IMR-90 (cell line): ENCODE measurements at regions not wholly inside any gene's neighbourhood (a gene's known extent, or its start where the extent isn't known, plus 50 kb on each side); places are given as distances from the start of the nearest gene placed in this dataset.
"Not testable (repeated sequence)": the region's sequence is repeated elsewhere in the genome, so short reads cannot be mapped to it uniquely, and the experiment has no call there.

Experiments
- BHLHE40 ChIP-seq: fragments of 150-350 bp; IDR thresholded peaks from 2 replicates; pipeline ENCODE4 v1.6.1; 2016; ENCODE audit warnings: mild to moderate bottlenecking, low read depth, low read length
- MAFK ChIP-seq: IDR thresholded peaks from 2 replicates; pipeline ENCODE4 v1.6.1; 2012; ENCODE audit warnings: low read depth, low read length, improper control_type of control experiment
- MAZ ChIP-seq: IDR thresholded peaks from 2 replicates; pipeline ENCODE4 v1.6.1; 2012; ENCODE audit warnings: low read depth, mild to moderate bottlenecking, low read length, improper control_type of control experiment, moderate library complexity, borderline replicate concordance
- MXI1 ChIP-seq: IDR thresholded peaks from 2 replicates; pipeline ENCODE4 v1.6.1; 2012; ENCODE audit warnings: low read depth, mild to moderate bottlenecking, low read length, moderate library complexity, borderline replicate concordance
- POLR2A ChIP-seq: IDR thresholded peaks from 2 replicates; pipeline ENCODE4 v1.6.1; 2012; ENCODE audit warnings: mild to moderate bottlenecking, low read depth, low read length
- RAD21 ChIP-seq: IDR thresholded peaks from 2 replicates; pipeline ENCODE4 v1.6.1; 2012; ENCODE audit warnings: low read length, improper control_type of control experiment
- RCOR1 ChIP-seq: IDR thresholded peaks from 2 replicates; pipeline ENCODE4 v1.6.1; 2012; ENCODE audit warnings: mild to moderate bottlenecking, low read length, improper control_type of control experiment; ENCODE audit not compliant: insufficient replicate concordance
- RFX5 ChIP-seq: IDR thresholded peaks from 2 replicates; pipeline ENCODE4 v1.8.0; 2012; ENCODE audit warnings: low read depth, mild to moderate bottlenecking, low read length, moderate library complexity
- SMC3 ChIP-seq: fragments of 150-350 bp; IDR thresholded peaks from 2 replicates; pipeline ENCODE4 v1.6.1; 2016; ENCODE audit warnings: low read depth, mild to moderate bottlenecking, antibody characterized with exemption, low read length, moderate library complexity
- TF ChIP-seq, protein P1 (sequence below): conservative IDR thresholded peaks from 2 replicates; pipeline ENCODE4 v1.5.1; 2012; ENCODE audit warnings: mild to moderate bottlenecking, low read depth, low read length, improper control_type of control experiment
- TF ChIP-seq, protein P2 (sequence below): fragments of 150-350 bp; IDR thresholded peaks from 2 replicates; pipeline ENCODE4 v1.6.1; 2017; ENCODE audit warnings: mild to moderate bottlenecking, antibody characterized with exemption, low read length, low read depth
- TF ChIP-seq, protein P3 (sequence below): fragments of 150-350 bp; IDR thresholded peaks from 2 replicates; pipeline ENCODE4 v1.6.1; 2016; ENCODE audit warnings: low read depth, mild to moderate bottlenecking, low read length, moderate library complexity, borderline replicate concordance

DNA sequence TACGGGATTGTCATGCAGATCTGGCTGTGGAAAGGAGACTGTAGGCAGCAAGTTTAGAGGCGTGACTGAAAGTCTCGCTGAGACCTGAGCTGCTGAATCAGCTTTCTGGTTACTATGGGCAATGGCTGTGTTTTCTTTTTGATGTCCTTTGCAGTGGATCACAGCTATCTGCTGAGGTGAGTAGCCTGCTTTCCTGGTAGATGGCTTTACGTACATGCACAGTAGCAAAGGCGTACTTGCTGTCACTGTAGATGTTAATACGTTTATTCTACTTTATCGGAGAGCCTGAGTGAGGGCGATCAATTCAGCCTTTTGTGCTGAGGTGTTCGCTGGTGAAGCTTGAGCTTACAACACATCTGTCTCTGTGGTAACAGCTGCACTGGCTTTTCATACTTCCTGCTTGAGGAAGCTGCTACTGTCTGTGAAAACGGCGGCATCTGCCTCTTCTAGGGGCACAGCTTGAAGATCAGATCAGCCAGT lies 92.9 kb upstream of the FAM90A1 start:
- TF ChIP-seq, protein P1, sequence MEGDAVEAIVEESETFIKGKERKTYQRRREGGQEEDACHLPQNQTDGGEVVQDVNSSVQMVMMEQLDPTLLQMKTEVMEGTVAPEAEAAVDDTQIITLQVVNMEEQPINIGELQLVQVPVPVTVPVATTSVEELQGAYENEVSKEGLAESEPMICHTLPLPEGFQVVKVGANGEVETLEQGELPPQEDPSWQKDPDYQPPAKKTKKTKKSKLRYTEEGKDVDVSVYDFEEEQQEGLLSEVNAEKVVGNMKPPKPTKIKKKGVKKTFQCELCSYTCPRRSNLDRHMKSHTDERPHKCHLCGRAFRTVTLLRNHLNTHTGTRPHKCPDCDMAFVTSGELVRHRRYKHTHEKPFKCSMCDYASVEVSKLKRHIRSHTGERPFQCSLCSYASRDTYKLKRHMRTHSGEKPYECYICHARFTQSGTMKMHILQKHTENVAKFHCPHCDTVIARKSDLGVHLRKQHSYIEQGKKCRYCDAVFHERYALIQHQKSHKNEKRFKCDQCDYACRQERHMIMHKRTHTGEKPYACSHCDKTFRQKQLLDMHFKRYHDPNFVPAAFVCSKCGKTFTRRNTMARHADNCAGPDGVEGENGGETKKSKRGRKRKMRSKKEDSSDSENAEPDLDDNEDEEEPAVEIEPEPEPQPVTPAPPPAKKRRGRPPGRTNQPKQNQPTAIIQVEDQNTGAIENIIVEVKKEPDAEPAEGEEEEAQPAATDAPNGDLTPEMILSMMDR: not testable (repeated sequence)
- TF ChIP-seq, protein P2, sequence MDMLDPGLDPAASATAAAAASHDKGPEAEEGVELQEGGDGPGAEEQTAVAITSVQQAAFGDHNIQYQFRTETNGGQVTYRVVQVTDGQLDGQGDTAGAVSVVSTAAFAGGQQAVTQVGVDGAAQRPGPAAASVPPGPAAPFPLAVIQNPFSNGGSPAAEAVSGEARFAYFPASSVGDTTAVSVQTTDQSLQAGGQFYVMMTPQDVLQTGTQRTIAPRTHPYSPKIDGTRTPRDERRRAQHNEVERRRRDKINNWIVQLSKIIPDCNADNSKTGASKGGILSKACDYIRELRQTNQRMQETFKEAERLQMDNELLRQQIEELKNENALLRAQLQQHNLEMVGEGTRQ: not testable (repeated sequence)
- TF ChIP-seq RAD21, SMC3, BHLHE40, POLR2A, MAZ, MXI1, RCOR1, RFX5: not testable (repeated sequence)
- TF ChIP-seq MAFK: peak; percentile 5; the same call in 1 of the 2 replicates
- TF ChIP-seq, protein P3, sequence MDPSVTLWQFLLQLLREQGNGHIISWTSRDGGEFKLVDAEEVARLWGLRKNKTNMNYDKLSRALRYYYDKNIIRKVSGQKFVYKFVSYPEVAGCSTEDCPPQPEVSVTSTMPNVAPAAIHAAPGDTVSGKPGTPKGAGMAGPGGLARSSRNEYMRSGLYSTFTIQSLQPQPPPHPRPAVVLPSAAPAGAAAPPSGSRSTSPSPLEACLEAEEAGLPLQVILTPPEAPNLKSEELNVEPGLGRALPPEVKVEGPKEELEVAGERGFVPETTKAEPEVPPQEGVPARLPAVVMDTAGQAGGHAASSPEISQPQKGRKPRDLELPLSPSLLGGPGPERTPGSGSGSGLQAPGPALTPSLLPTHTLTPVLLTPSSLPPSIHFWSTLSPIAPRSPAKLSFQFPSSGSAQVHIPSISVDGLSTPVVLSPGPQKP: not testable (repeated sequence)
